Right lobe of liver (tissue), 4 donors: ENCODE measurements at regions not wholly inside any gene's neighbourhood (a gene's known extent, or its start where the extent isn't known, plus 50 kb on each side); places are given as distances from the start of the nearest gene placed in this dataset.

Experiments
- POLR2A ChIP-seq: fragments of 450-650 bp; IDR thresholded peaks from one replicate; pipeline ENCODE4 v1.6.1; 2017; ENCODE audit warnings: antibody characterized with exemption, mild to moderate bottlenecking
- TF ChIP-seq, protein P1 (sequence below), 4 donors: fragments of 200-600 bp in 3 of 4; fragments of 450-650 bp in 1 of 4; IDR thresholded peaks; one replicate each; pipeline versions ENCODE4 v1.5.1 to v1.8.0; 2016 to 2022; ENCODE audit warnings: antibody characterized with exemption in 4 of 4, mild to moderate bottlenecking in 2 of 4
- donor health status: DM: no; HTN: no; CAD: no.
- donor health status: DM: no; HTN: no; CAD: no.
- donor health status: DM: no; HTN: yes; CAD: no.

DNA sequence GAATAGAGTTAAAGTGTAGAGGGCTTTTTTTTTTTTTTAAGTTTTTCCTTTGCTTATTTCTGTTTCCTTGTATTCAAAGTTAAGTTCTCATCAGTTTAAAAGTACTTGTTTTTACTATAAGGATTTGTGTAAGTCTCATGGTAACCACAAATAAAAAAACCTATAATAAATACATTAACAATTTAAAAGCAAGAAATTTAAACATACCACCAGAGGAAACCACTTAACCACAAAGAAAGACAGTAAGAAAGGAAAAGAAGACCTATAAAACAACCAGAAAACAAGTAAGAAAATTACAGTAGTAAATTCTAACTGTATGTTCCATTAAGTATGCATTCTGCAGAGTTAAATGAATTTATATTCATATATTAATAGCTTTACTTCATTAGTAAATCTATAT, 999.1 kb upstream of the ATXN8OS start:
- TF ChIP-seq, protein P1, sequence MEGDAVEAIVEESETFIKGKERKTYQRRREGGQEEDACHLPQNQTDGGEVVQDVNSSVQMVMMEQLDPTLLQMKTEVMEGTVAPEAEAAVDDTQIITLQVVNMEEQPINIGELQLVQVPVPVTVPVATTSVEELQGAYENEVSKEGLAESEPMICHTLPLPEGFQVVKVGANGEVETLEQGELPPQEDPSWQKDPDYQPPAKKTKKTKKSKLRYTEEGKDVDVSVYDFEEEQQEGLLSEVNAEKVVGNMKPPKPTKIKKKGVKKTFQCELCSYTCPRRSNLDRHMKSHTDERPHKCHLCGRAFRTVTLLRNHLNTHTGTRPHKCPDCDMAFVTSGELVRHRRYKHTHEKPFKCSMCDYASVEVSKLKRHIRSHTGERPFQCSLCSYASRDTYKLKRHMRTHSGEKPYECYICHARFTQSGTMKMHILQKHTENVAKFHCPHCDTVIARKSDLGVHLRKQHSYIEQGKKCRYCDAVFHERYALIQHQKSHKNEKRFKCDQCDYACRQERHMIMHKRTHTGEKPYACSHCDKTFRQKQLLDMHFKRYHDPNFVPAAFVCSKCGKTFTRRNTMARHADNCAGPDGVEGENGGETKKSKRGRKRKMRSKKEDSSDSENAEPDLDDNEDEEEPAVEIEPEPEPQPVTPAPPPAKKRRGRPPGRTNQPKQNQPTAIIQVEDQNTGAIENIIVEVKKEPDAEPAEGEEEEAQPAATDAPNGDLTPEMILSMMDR (IDR thresholded peaks at IDR 0.05), result no peak
- no peak for TF ChIP-seq POLR2A
